ENCODE measurements at regions not wholly inside any gene's neighbourhood (a gene's known extent, or its start where the extent isn't known, plus 50 kb on each side); places are given as distances from the start of the nearest gene placed in this dataset.

DNA sequence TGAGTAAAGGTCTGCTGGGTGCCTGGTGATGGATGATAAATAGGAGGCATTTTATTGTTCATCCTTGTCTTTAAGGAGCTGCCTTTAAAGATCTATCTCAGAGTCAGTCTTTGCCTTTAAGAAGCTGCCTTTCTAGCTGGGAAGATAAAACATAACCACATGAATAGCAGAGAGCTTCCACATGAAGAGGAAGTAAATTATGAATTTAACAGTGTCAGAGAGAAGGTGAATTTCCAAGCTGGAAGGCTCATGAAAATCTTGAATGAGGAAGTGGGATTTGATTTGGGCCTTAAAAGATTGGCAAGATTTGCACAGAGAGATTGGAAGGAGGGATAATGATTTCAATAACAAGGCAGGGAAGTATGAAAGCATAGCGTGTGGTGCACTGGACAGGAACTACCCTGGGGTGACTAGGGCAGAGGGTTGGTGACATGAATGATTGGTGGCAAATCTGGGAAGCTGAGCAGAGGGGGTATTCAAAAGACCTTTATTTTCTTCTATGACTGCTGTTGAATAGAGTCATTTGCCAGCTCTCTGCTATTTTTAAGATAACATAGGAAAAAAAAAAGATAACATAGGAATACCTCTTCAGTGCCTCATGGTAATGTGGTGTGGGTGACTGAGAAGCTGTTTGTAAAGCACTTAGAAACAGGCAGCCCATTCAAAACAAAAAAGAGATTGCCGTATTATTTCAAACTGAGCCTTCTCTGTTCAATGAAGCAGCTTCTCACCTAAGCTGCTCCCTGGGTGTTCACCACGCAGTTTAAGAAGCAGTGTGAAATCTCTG is 591.6 kb downstream of the PKHD1 start:
- TF ChIP-seq, protein P1, sequence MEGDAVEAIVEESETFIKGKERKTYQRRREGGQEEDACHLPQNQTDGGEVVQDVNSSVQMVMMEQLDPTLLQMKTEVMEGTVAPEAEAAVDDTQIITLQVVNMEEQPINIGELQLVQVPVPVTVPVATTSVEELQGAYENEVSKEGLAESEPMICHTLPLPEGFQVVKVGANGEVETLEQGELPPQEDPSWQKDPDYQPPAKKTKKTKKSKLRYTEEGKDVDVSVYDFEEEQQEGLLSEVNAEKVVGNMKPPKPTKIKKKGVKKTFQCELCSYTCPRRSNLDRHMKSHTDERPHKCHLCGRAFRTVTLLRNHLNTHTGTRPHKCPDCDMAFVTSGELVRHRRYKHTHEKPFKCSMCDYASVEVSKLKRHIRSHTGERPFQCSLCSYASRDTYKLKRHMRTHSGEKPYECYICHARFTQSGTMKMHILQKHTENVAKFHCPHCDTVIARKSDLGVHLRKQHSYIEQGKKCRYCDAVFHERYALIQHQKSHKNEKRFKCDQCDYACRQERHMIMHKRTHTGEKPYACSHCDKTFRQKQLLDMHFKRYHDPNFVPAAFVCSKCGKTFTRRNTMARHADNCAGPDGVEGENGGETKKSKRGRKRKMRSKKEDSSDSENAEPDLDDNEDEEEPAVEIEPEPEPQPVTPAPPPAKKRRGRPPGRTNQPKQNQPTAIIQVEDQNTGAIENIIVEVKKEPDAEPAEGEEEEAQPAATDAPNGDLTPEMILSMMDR (IDR thresholded peaks at IDR 0.05; ENCODE audit: low read depth, low read length, poor library complexity, severe bottlenecking): no peak
- no peak for TF ChIP-seq EZH2phosphoT487 (IDR thresholded peaks at IDR 0.05; ENCODE audit: borderline replicate concordance, low read length)
